Endothelial cell (in vitro differentiated cells): ENCODE measurements at regions not wholly inside any gene's neighbourhood (a gene's known extent, or its start where the extent isn't known, plus 50 kb on each side); places are given as distances from the start of the nearest gene placed in this dataset.
"Not testable (repeated sequence)": the region's sequence is repeated elsewhere in the genome, so short reads cannot be mapped to it uniquely, and the experiment has no call there.

Experiments
- DNase-seq: peaks from one replicate; pipeline ENCODE4 v3.0.0; 2021; ENCODE audit warnings: low spot score
- H3K27ac Mint-ChIP-seq: one replicate; pipeline ENCODE4 v1.8.0; 2021; ENCODE audit warnings: mixed read lengths, inconsistent platforms; ENCODE audit not compliant: unreplicated experiment
- H3K27me3 Mint-ChIP-seq: one replicate; pipeline ENCODE4 v1.8.0; 2021; ENCODE audit warnings: mild to moderate bottlenecking, moderate library complexity, mixed read lengths, inconsistent platforms; ENCODE audit not compliant: unreplicated experiment
- H3K36me3 Mint-ChIP-seq: one replicate; pipeline ENCODE4 v1.8.0; 2021; ENCODE audit warnings: mild to moderate bottlenecking, low read depth, mixed read lengths, inconsistent platforms; ENCODE audit not compliant: unreplicated experiment
- H3K4me1 Mint-ChIP-seq: one replicate; pipeline ENCODE4 v1.8.0; 2021; ENCODE audit warnings: mild to moderate bottlenecking, mixed read lengths, inconsistent platforms; ENCODE audit not compliant: unreplicated experiment
- H3K4me3 Mint-ChIP-seq: one replicate; pipeline ENCODE4 v1.8.0; 2021; ENCODE audit warnings: mild to moderate bottlenecking, mixed read lengths, inconsistent platforms; ENCODE audit not compliant: unreplicated experiment
- H3K9me3 Mint-ChIP-seq: one replicate; pipeline ENCODE4 v1.8.0; 2021; ENCODE audit warnings: mixed read lengths, inconsistent platforms; ENCODE audit not compliant: unreplicated experiment
- TF ChIP-seq, protein P1 (sequence below): fragments of 200-600 bp; sonication (generic); IDR thresholded peaks from one replicate; pipeline ENCODE4 v1.5.0; 2021; ENCODE audit warnings: antibody characterized with exemption; ENCODE audit not compliant: unreplicated experiment

DNA sequence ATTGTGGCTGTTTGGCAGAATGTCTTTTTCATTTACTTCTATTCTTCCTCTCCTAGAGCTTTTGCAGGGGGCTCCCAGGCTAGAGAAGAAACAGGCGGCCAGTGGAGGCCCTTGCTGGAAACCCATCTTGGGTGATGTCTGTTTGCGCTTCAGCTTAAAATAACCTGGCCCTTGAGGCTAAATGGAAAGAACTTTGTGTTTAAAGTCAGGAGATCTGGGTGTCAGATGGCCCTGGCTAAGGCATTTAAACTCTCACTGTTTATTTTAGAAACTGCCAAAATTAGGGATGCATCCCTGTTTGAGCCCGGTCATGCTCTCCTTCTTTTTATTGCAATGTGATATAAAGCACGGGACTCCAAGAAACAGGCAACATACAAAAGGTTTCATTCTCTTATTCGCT is 118.4 kb upstream of the RMP24 start:
- H3K9me3 Mint-ChIP-seq, result no peaks in the 10 kb centered on the region
- H3K36me3 Mint-ChIP-seq, result no peaks in the 10 kb centered on the region
- no peaks in the 10 kb centered on the region for H3K4me1 Mint-ChIP-seq
- no peak for DNase-seq
- H3K4me3 Mint-ChIP-seq, result no peak overlapping the region
- peaks cover 3% of the 10 kb centered on the region for H3K27me3 Mint-ChIP-seq
- TF ChIP-seq, protein P1, sequence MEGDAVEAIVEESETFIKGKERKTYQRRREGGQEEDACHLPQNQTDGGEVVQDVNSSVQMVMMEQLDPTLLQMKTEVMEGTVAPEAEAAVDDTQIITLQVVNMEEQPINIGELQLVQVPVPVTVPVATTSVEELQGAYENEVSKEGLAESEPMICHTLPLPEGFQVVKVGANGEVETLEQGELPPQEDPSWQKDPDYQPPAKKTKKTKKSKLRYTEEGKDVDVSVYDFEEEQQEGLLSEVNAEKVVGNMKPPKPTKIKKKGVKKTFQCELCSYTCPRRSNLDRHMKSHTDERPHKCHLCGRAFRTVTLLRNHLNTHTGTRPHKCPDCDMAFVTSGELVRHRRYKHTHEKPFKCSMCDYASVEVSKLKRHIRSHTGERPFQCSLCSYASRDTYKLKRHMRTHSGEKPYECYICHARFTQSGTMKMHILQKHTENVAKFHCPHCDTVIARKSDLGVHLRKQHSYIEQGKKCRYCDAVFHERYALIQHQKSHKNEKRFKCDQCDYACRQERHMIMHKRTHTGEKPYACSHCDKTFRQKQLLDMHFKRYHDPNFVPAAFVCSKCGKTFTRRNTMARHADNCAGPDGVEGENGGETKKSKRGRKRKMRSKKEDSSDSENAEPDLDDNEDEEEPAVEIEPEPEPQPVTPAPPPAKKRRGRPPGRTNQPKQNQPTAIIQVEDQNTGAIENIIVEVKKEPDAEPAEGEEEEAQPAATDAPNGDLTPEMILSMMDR, result no peak
- H3K27ac Mint-ChIP-seq, result no peak overlapping the region

DNA sequence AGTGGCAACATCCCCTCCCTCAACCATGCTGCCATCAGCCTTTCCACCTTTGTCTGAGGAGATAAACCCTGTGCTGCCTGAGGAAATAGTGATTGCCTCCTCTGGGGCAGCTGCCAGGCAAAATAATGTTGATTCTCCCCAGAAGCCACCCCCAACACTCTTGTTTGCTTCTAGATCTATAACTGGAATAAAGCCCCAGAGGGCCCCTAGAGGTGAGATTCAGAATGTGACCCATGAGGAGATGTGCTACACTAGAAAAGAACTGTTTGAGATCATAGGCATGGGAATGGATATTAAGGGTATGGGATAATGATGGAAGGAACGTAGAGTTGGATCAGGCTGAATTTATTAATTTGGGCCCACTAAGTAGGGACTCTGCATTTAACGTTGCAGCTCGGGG is 116.3 kb upstream of the RMP24 start:
- no peaks in the 10 kb centered on the region for H3K36me3 Mint-ChIP-seq
- no peaks in the 10 kb centered on the region for H3K9me3 Mint-ChIP-seq
- H3K4me1 Mint-ChIP-seq, result no peaks in the 10 kb centered on the region

DNA sequence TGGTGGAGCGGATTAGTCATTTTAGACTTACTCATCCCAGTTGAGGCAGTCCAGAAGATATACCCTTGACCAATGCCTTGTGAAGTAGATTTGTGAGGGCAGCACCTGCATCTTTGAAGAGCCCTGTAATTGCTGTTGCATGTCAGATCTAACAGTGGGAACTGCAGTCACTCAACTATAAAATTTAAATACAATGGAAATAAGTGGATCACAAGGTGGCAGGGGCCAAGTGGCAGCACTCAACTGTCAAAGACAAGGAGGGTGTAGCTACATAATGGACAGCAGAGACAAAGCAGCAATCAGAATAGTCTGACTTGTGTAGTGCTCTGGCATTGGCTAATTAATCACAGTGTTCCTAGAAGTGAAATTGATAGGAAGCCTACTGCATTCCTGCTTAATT is 115.8 kb upstream of the RMP24 start:
- not testable (repeated sequence) for H3K4me3 Mint-ChIP-seq, H3K9me3 Mint-ChIP-seq, H3K4me1 Mint-ChIP-seq, DNase-seq, H3K27me3 Mint-ChIP-seq, H3K36me3 Mint-ChIP-seq, H3K27ac Mint-ChIP-seq

More for the DNA sequence above, 116.3 kb upstream of the RMP24 start:
- TF ChIP-seq, protein P1, result no peak
- no peak for DNase-seq
- H3K27me3 Mint-ChIP-seq, result peaks cover 3% of the 10 kb centered on the region
- no peak overlapping the region for H3K4me3 Mint-ChIP-seq
- H3K27ac Mint-ChIP-seq, result no peak overlapping the region

DNA sequence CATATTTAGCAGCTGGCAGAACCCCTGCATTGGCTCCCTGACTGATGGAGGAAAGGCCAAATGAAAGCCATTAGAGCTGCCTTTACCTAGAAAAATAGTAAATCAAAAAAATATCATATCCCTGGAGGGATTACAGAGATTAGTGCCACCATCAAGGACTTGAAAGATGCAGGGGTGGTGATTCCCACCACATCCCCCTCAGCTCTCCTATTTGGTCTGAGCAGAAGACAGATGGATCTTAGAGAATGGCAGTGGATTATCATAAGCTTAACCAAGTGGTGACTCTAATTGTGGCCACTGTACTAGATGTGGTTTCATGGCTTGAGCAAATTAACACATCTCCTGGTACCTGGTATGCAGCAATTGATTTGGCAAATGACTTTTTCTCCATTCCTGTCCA is 114.9 kb upstream of the RMP24 start:
- H3K36me3 Mint-ChIP-seq, H3K4me3 Mint-ChIP-seq, H3K4me1 Mint-ChIP-seq, H3K9me3 Mint-ChIP-seq, H3K27ac Mint-ChIP-seq, H3K27me3 Mint-ChIP-seq, DNase-seq: not testable (repeated sequence)

DNA sequence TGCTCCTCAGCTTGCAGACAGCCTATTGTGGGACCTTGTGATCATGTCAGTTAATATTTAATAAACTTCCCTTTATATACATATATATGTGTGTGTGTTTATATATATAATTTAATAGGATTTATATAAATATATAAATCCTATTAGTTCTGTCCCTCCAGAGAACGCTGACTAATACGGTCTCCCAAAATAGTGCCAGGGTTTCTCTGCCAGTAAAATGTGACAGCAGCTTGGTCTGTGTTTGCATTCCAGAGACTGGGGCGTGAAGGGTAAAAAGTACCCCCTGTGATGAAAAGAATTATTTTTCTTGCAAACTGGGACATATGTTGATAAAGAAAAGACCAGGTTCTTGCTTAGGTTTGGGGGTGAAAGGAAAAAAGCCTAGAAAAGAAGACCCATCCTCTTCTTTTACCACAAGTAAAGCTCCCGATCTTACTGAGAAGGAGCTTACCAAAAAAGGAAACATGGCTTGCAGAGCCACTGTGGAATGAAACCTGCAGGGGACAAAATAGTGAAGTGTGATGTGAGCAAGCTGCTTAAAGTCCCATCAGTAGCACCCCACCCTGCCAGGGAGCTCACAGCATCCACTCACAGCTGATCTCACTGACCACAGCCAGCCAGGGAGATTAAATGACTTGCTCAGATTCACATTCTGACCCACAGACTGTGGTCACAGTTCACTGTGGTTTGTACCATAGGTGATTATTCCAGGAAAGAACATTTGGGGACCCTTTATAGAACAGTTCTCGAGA is 110.9 kb upstream of the RMP24 start:
- Mint-ChIP-seq H3K27ac (peak overlapping the region; percentile 3), H3K36me3 (no peaks in the 10 kb centered on the region), H3K4me3 (no peak overlapping the region), H3K9me3 (no peaks in the 10 kb centered on the region), H3K4me1 (peaks cover 7% of the 10 kb centered on the region), H3K27me3 (peaks cover under 1% of the 10 kb centered on the region)
- TF ChIP-seq, protein P1, result no peak
- no peak for DNase-seq

DNA sequence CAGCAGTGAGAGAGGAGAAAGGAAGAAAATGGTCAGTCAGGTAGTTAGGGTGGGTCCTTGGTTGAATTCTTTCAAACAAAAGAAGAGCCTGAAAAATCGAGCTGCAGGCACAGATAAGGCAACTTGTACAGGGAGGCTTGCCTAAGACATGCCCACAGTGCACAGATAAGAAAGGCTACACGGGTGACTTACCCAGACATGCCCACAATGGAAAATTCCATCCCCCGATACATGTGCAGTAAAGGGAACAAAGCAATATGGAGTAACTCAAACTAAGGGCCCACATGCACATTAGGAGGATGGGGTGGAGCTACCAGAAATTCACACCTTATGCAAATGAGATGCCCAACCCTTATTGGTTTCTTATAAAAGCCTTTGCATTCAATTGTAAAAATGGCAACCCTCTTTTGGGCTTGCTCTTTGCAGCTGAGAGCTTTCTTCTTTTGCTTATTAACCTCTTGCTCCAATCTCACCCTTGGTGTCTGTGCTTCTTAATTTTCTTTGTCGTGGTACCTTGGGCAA is 110.3 kb upstream of the RMP24 start:
- DNase-seq, result no peak
- Mint-ChIP-seq H3K4me3 (no peak overlapping the region), H3K4me1 (peaks cover 7% of the 10 kb centered on the region), H3K27ac (peak overlapping the region; percentile 3), H3K9me3 (no peaks in the 10 kb centered on the region), H3K27me3 (no peaks in the 10 kb centered on the region), H3K36me3 (no peaks in the 10 kb centered on the region)
- TF ChIP-seq, protein P1, result no peak
